Upper lobe of left lung (tissue), 4 donors: ENCODE measurements at regions not wholly inside any gene's neighbourhood (a gene's known extent, or its start where the extent isn't known, plus 50 kb on each side); places are given as distances from the start of the nearest gene placed in this dataset.

Experiments used
- CTCF ChIP-seq, 6 experiments: fragments of 450-650 bp in 4 of 6; fragments of 200-600 bp in 2 of 6; sonication (generic) in 2 of 6; IDR thresholded peaks; one replicate each; pipeline ENCODE4 v1.5.1; 2016 to 2019; ENCODE audit warnings: antibody characterized with exemption in 6 of 6
- EP300 ChIP-seq, 4 donors: sonication (generic); formaldehyde crosslinking; IDR thresholded peaks; one replicate each; pipeline ENCODE4 v1.5.1; 2017; ENCODE audit warnings: antibody characterized with exemption in 4 of 4, control low read depth in 2 of 4
- POLR2AphosphoS5 ChIP-seq, 2 donors: sonication (generic); formaldehyde crosslinking; IDR thresholded peaks; one replicate each; pipeline ENCODE4 v1.5.1; 2017; ENCODE audit warnings: antibody characterized with exemption in 2 of 2

- no peak for TF ChIP-seq CTCF (IDR thresholded peaks at IDR 0.05)
- no peak for TF ChIP-seq EP300 (IDR thresholded peaks at IDR 0.05)
- no peak for TF ChIP-seq POLR2AphosphoS5 (IDR thresholded peaks at IDR 0.05)
These were observed 78.3 kb upstream of the CIBAR2 start for GRCh38 chr16:85190572-85190971.
